Stimulated activated CD4-positive, alpha-beta T cell treated with anti-CD3 and anti-CD28 coated beads, TNF-alpha, amount 100 ng/mL, for 24 hours (primary cell): ENCODE measurements at regions not wholly inside any gene's neighbourhood (a gene's known extent, or its start where the extent isn't known, plus 50 kb on each side); places are given as distances from the start of the nearest gene placed in this dataset.
"Not testable (repeated sequence)": the region's sequence is repeated elsewhere in the genome, so short reads cannot be mapped to it uniquely, and the experiment has no call there.

Experiments
- DNase-seq, 3 experiments: peaks; one replicate each; pipeline ENCODE4 v3.0.0-alpha.2; 2020; ENCODE audit warnings: low read depth in 3 of 3

DNA sequence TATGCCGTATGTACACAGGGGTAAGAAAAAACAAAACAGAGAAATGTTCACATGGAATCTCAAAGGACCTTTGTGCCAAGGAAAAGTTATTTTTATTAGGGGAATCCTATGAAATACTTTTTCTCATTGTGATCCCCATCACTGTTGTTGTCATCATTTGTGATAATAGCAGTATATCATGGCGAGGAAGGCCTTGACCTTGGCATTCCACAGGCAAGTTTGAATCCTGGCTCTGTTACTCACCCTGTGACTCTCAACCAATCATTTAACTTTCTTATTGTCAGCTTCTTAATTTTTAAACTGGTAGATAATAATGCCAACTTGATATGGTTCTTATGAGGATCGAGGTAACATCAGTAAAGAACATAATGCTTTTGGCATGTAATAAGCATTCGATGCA is 142.2 kb upstream of the DDHD1 start:
- no peak for DNase-seq

DNA sequence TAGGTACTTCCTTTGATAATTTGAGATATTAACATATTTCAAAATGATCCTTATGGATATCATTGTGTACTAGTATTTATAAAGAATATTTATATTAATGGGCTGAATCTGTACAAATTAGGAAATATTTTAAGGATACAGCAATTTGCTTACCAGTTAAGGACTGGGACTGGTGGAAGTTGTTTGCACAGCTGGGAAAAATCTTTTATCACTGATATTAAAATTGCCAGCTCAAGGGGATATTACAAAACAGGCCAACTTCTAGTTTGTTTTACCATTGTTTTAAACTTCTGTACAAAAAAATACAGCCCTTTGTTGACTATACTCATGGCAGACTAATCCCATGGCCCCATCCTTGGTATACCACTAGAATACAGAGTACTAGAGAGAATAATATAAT is 133.2 kb upstream of the DDHD1 start:
- no peak for DNase-seq

DNA sequence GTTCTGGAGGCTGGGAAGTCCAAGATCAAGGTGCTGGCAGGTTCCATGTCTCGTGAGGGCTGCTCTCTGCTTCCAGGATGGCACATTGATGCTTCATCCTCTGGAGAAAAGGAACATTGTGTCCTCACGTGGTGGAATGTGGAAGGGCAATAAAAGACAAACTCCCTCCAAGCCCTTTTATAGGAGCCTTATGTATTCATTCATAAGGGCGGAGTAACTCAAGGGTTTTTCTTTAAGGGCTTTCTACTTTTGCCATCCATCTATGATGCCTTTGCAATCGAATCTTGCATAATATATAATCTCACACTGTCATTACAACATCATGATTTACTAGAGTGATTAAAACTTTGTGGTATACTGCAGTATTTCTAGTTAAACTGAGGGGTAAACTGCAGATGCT is 132.7 kb upstream of the DDHD1 start:
- no peak for DNase-seq

DNA sequence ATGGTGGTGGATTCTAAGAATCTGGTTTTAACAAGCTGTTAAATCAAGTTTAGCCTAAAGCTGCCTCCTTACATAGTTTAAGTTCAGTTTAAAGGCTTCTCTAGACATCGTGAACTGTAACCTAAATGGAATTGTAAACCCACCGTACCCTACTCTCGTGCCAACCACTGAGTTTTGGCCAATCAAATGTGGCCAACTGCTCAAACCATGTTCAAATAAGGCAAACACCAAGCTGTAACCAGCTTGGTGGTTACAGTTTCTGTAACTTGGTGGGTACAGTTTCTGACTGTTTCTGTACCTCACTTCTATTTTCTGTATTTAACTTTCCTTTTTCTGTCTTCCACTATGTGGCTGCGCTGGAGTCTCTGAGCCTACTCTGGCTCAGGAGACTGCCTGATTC is 131.9 kb upstream of the DDHD1 start:
- no peak for DNase-seq

DNA sequence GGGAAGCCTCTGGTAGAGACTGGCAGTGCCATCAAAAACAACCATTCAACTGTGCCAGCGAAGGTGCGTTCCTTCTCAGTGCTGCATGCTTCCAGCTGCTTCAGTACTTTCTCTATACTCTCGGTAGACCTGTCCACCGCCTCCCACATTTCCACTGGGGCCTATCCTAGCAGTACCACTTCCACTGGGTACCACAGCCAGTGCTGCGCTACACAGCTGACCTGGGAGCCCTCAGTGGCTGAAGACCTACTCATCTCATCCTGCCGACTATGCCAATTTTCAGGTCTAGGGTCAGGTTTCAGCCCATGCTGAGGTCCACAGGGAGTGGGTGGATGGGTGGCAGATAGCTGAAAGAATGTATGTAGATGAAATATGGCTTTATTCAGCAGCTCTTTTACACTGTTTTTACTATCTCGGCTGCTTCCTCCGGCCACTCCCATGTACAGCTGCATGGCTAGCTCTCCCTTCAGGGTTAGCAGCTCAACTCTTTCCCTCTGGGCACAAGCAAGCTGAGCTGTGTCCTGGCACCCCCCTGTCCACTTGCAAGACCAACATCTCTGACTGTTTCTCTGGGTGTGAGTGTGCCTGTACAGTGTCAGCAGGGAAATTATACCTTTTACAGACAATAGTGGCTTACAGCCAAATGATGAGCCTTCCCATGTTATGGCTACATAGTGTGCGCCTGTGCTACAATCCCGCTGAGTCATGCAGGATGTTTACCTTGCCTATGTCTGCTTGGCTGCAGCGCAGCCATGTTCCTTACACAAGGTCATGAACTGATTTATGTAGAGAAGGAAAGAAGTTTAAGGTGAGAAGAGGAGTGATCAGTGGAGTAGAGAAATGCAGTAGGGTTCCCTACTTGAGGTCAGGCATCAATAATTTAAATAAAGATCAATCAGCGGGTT is 125.7 kb upstream of the DDHD1 start:
- DNase-seq = no peak

DNA sequence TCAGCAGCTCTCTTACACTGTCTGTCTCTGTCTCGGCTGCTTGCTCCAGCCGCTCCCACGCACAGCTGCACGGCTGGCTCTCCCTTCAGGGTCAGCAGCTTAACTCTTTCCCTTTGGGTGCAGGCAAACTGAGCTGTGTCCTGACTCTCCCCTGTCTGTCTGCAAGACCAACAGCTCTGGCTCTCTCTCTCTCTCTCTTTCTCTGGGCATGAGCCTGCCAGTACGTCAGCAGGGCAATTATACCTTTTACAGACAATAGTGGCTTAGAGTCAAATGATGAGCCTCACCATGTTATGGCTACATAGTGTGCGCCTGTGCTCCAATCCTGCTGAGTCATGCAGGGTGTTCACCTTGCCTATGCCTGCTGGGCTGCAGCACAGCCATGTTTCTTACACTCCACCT is 120.5 kb upstream of the DDHD1 start:
- no peak for DNase-seq

DNA sequence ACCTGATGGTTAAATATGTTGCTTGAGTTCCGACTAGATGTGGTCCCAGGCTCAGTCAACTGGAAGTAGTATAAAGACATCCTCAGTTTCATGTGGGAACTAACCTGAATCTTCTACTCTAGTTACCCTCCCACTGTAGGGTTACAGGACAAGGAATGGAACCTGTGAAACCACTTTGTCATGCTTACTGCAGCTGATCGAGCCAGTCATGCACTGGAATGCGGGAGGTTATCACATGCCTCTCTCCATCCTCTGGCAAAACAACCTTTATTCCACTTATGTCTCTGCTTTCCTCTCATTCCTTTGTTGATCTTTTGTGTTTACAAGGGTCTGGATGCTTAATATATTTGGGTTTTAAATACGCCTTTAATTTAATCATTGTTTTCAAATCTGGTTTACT is 111.9 kb upstream of the DDHD1 start:
- no peak for DNase-seq

DNA sequence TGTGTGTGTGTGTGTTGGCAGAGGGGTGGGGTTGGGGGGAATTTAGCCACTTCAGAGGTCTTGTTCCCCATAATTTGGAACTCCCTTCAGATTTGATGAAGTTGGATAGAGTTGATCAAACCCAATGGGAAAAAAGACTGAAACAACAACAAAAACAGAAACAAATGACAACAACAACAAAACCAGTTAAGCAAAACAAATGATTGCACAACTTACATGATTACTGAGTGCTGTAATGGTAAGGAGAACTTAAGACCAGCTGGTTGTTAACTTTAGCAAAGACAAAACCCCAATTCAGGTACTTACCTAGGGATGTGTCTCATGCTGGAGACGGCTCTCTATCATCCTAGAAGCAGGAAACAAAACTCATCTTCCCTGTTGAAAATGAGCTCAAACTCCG is 107.8 kb upstream of the DDHD1 start:
- no peak for DNase-seq

DNA sequence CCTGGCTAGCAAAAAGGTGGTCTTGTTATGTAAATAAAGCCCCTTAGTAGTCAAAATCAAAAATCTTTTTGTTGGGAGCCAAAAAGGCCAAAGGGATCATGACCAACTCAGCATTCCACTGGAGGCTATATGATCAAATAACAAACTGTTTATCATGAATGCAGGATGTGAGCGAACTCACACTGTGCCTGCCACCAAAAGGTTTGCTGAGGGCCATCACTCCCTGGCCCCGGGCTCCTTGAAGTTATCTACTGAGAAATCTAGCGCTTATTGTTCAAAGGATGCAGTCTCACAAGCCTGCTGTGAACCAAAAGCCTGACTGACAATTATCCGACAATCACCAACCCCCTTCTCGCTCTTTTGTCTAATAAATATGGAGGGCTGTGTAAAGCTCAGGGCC is 107.2 kb upstream of the DDHD1 start:
- no peak for DNase-seq

DNA sequence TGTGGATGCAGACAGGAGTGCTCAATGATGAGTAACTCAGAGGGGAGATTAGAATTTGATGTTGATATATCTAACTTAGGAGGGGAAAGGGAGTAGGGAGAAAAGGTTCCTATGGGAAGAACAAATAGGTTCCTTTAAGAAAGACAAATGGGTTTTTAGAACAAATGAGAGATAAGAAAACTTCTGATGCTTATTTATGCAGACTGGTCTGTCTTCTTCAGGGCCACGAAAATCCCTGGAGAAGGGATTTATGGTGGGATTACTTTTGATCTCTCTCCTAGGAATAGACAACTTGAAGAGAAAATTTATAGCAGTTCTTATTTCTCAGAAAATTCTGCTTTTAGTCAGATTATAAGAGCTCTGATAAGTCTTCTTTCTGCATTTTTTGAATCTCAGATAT is 99.0 kb upstream of the DDHD1 start:
- DNase-seq = no peak

DNA sequence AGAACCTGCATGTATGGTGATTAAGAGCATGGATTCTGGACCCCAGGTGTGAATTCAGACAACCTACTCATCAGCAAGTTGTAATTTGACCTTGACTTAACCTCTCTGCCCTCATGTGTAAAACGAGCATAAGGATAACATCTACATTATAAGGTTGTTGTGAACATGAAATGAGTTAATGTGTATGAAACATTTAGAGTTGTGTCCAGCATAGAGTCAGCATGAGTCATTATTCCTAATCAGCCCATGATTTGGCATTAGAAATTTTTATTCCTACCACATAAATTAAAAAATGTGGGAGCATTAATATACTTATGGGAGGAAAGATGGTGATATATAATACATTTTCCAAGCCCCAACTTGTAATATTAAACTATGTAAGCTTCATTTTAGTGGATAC is 95.9 kb upstream of the DDHD1 start:
- no peak for DNase-seq

DNA sequence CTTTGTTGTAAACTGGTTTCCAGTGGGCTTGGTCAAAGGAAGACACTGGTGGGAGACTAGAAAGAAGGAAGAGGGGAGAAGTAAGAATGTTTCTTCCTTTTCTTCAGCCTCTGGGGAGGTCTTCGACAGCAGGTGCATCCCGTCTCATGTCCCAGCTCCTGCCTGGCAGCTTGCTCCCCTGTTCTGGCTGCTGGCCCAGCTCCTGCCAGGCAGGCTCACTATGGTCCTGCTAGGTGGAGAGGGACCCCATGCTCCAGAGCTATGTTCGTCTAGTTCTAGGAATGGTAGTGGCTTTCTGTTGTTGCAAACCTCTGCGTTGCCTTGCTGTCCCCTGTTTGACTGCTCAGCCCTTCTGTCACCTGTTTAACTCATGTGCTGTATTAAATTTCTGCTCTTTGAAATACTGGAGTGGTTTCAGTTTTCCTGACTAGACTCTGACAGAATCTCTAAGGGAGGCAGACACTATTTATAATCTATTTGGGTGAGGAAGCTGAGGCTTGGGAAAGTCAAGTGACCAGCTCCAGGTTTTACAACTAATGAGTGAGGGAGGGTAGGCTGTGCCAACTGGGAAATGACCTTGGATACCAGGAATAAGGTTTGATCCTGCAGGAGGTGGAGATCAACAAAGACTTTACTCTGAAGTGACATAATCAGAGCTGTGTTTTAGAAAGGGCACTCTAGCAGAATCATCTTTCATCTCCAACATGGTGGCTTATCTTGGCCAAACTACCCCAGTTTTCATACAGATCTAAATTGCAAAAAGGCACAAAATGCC is 94.7 kb upstream of the DDHD1 start:
- DNase-seq = no peak

DNA sequence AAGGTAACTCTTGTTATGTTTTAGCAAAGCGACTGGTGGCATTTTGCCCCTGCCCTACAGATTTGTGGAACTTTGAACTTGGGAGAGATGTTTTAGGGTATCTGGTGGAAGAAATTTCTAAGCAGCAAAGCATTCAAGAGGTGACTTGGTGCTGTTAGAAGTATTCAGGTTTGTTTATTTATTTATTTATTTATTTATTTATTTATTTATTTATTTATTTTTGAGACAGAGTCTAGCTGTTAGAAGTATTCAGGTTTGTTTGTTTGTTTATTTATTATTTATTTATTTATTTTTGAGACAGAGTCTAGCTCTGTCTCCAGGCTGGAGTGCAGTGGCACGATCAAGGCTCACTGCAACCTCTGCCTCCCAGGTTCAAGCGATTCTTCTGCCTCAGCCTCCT is 89.8 kb upstream of the DDHD1 start:
- not testable (repeated sequence) for DNase-seq

DNA sequence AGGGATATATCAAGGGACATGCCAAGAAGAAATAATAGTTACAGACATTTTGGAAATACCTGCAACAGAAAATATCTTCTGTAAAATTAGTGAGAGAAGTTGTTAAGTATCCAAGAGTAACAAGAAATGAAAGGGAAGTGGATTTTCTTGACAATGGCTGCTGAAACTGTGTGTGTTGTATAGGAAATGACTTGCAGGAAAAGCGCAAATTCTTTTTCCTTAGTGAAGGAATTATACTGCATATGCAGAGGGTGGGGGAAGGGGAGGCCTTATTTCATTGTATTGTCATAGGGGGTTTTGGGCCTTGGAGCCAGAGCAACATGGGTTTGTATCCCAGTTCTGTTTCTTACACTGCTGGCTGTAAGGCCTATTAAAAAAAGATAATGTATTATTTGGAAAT is 84.4 kb upstream of the DDHD1 start:
- DNase-seq = no peak

DNA sequence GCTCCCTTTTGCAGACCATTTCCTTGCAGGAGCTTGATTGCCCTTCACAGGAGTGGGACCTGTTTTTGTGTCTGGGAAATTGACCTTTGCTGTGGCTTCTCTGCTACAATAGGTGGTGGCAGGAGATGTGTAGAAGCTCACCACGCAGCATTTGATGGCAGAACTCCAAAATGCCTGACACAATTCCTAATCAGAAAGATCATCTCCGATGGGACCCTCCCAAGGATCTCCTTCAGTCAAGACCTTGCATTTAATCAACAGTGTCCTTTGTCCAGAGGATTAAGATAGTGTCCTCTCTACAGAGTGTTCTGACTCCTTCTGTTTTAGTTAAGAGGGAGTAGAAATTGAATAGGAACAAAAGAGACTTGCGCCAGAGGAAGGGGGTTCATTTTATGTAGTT is 83.6 kb upstream of the DDHD1 start:
- no peak for DNase-seq

DNA sequence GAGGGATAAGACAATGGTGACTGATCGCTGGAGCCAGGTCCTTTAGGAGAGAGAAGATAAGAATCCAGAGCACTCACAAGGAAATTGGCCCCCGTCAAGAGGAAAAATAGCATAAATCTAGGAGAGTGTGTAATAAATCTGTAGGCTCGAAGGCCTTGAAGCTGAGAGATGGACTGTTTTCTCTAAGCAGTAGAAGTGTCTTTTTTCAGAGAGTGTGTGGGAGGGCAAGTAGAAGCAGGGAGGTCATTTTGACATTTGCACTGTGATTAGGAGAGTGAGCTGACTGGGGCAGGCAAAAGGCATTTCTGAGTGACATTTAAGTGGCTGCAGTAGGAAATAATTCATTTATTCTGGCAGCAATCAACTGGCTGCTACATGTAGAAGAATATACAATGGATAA is 78.0 kb upstream of the DDHD1 start:
- DNase-seq = no peak

DNA sequence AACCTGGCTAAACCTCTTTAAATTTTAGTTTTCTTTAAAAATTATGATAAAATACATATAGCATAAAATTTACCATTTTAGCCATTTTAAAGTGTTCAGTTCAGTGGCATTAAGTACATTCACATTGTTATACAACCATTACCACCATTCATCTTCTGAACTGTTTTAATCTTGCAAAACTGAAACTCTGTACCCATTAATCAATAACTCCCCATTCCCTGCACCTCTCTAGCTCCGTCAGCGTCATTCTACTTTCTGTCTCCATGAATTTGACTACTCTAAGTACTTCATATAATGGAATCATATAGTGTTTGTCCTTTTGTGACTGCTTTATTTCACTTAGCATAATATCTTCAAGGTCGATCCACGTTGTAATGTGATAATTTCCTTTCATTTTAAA is 75.8 kb upstream of the DDHD1 start:
- no peak for DNase-seq

DNA sequence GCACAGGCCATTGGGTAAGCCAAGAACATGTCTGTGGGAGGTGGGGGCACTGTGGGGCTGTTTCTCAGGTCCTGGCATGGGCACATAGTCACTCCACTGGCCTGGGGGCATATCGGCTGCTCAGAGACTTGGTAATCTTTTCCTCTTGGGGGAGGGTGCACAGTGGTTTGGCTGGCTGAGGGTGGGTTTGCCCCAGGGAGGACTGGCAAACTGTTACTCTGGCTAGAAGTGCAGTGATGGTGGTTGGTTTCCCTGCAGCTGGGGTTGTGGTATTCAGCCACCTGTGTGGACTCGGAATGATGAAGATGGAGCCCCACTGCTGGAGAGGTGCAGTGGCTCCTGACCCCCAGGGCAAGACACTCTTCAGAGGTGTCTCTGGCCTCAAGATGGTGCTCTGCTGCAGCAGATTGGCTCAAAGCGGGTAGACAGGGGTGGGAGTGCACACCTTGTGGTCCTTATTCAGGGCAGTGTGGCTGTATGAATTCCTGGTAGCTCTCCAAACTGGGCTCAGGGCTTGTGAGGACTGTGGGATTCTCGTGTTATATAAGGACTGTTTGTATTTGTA is 74.1 kb upstream of the DDHD1 start:
- no peak for DNase-seq

DNA sequence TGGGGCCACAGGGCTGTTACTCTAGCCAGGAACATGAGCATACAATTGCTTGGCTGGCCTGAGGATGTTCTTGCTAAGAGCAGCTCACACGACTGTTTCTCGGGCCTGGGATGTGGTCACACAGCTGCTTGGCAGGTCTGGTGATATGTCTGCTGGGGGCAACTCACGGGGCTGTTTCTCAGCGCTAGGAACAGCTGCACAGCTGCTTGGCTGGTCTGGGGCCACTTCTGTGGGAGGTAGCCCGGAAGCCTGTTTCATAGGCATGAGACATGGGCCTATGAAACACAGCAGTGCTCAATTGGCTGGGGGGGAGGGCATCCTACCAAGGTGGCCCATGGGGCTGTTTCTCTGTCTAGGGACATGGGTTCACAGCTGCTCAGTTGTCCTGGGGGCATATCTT is 73.4 kb upstream of the DDHD1 start:
- DNase-seq = no peak

DNA sequence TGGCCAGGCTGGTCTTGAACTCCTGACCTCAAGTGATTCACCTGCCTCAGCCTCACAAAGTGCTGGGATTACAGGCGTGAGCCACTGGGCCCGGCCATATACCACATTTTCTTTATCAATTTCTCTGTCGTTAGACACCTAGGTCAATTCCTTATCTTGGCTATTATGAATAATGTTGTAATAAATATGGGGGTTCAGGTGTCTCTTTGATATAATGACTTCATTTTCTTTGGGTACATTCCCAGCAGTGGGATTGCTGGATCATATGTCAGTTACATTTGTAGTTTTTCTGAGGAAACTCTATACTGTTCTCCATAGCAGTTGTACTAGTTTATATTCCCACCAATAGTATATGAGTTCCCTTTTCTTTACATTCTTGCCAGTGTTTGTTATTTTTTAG is 67.8 kb upstream of the DDHD1 start:
- no peak for DNase-seq

DNA sequence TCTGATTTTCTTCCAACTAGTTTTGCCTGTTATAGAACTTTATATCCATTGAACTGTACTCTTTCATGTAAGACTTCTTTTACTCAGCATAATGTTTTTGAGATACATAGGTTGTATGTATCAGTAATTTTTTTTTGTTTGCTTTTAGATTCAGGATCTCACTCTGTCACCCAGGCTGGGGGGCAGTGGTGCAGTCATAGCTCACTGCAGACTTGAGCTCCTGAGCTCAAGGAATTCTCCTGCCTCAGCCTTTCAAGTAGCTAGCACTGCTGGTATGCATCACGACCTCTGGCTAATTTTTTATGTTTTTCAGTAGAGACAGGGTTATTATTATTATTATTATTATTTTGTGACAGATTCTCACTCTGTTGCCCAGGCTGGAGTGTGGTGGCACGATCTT is 65.0 kb upstream of the DDHD1 start:
- no peak for DNase-seq

DNA sequence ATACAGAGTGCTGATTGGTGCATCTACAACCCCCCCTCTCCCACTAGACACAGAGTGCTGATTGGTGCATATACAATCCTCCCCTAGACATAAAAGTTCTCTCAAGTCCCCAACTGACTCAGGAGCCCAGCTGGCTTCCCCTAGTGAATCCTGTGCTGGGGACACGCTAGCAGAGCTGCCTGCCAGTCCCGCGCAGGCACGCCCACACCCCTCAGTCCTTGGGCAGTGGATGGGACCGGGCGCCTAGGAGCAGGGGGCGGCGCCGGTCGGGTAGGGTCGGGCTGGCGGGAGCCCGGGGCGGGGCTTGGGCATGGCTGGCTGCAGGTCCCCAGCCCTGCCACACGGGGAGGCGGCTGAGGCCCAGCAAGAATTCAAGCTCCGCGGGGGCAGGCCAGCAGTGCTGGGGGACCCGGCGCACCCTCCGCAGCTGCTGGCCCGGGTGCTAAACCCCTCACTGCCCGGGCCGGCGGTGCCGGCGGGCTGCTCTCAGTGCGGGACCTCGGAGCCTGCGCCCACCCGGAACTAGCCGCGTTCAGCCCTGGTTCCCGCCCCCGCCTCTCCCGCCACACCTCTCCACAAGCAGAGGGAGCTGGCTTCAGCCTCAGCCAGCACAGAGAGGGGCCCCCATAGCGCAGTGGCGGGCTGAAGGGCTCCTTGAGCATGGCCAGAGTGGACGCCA is 64.3 kb upstream of the DDHD1 start:
- DNase-seq = peak; percentile 37 to 79 (median 47)
